Ishikawa (cell line): ENCODE measurements at regions not wholly inside any gene's neighbourhood (a gene's known extent, or its start where the extent isn't known, plus 50 kb on each side); places are given as distances from the start of the nearest gene placed in this dataset.
A peak's percentile ranks its signal among the peaks of the same experiment; 100 is the strongest.

Experiments used
- CREB1 ChIP-seq: IDR thresholded peaks from 2 replicates; pipeline ENCODE4 v1.6.1; 2012; ENCODE audit warnings: low read depth
- EGR1 ChIP-seq: IDR thresholded peaks from 2 replicates; pipeline ENCODE4 v1.6.1; 2012
- FOXM1 ChIP-seq: IDR thresholded peaks from 2 replicates; pipeline ENCODE4 v1.6.1; 2012; ENCODE audit warnings: low read depth, borderline replicate concordance
- MAX ChIP-seq: IDR thresholded peaks from 2 replicates; pipeline ENCODE4 v1.6.1; 2012
- NFIC ChIP-seq: IDR thresholded peaks from 2 replicates; pipeline ENCODE4 v1.6.1; 2012
- RAD21 ChIP-seq: IDR thresholded peaks from 2 replicates; pipeline ENCODE4 v1.6.1; 2012; ENCODE audit warnings: low read depth
- TAF1 ChIP-seq: IDR thresholded peaks from 2 replicates; pipeline ENCODE4 v1.6.1; 2012; ENCODE audit warnings: low read depth, mild to moderate bottlenecking
- TCF12 ChIP-seq: IDR thresholded peaks from 2 replicates; pipeline ENCODE4 v1.6.1; 2012; ENCODE audit warnings: low read depth
- USF1 ChIP-seq: IDR thresholded peaks from 2 replicates; pipeline ENCODE4 v1.6.1; 2012
- ZBTB7A ChIP-seq: IDR thresholded peaks from 2 replicates; pipeline ENCODE4 v1.6.1; 2012; ENCODE audit warnings: low read depth

GRCh38 chr17:65278050-65278819 lies 141.1 kb downstream of the RGS9 start:
- TF ChIP-seq NFIC (no peak), USF1 (no peak), RAD21 (peak; percentile 75), TAF1 (no peak)

- TF ChIP-seq ZBTB7A = no peak
- TF ChIP-seq FOXM1 = no peak
- TF ChIP-seq CREB1 = no peak
- no peak for TF ChIP-seq MAX
- TF ChIP-seq EGR1 = no peak
- no peak for TF ChIP-seq RAD21
- TF ChIP-seq TAF1 = no peak
- TF ChIP-seq TCF12 = no peak
These were observed 140.4 kb downstream of the RGS9 start for GRCh38 chr17:65277576-65277975.
